ENCODE measurements at regions not wholly inside any gene's neighbourhood (a gene's known extent, or its start where the extent isn't known, plus 50 kb on each side); places are given as distances from the start of the nearest gene placed in this dataset.
A peak's percentile ranks its signal among the peaks of the same experiment; 100 is the strongest.

- Mint-ChIP-seq H3K27ac (no peak overlapping the region), H3K36me3 (peaks cover 0 to 3% of the 10 kb centered on the region in 2 donors), H3K4me3 (peak overlapping the region in 1 of 2 donors; percentile 59), H3K27me3 (ENCODE audit: low read depth in 3 of 3) (peaks cover 18 to 46% (median 28%) of the 10 kb centered on the region in 3 donors), H3K9me3 (peaks cover 0 to 6% (median 1%) of the 10 kb centered on the region in 7 donors), H3K4me1 (peaks cover 10% of the 10 kb centered on the region)
- WGBS (ENCODE audit: insufficient coverage) = 74% methylated on average over 6 of the region's 14 CpGs
- no peak for DNase-seq
- no peak for TF ChIP-seq CTCF (IDR thresholded peaks at IDR 0.05)
- Histone ChIP-seq H2AFZ (ENCODE audit: insufficient read depth, low read depth, low read length, poor library complexity, severe bottlenecking) (no peak overlapping the region), H3K36me3 (replicated peaks in 1 of 2; ENCODE audit: control insufficient read depth in 1 of 2, insufficient read depth in 2 of 2, low read length in 2 of 2) (no peaks in the 10 kb centered on the region), H3K4me2 (replicated peaks; ENCODE audit: extremely low read depth, low read length, poor library complexity, severe bottlenecking) (no peak overlapping the region), H4K20me1 (ENCODE audit: insufficient read depth, low read length) (no peaks in the 10 kb centered on the region), H3K9me3 (replicated peaks in 1 of 2; ENCODE audit: control insufficient read depth in 1 of 2, insufficient read depth in 1 of 2, low read length in 2 of 2) (no peaks in the 10 kb centered on the region), H3K27me3 (ENCODE audit: control insufficient read depth in 2 of 2, insufficient read depth in 2 of 2, low read length in 2 of 2) (peaks cover 2 to 37% of the 10 kb centered on the region in 2 donors), H3K4me1 (ENCODE audit: control insufficient read depth in 1 of 2, insufficient read depth in 2 of 2, low read length in 2 of 2) (peaks cover 8 to 9% of the 10 kb centered on the region in 2 donors), H3K27ac (ENCODE audit: low read depth in 1 of 2, low read length in 2 of 2) (no peak overlapping the region), H3K79me2 (ENCODE audit: insufficient read depth, low read length) (no peaks in the 10 kb centered on the region), H3K9ac (ENCODE audit: insufficient read depth, low read length, poor library complexity, severe bottlenecking) (no peak overlapping the region), H3K4me3 (replicated peaks in 1 of 3; ENCODE audit: low read depth in 2 of 3, low read length in 3 of 3) (no peak overlapping the region)
- intact Hi-C loops (cut with micrococcal nuclease) = loop anchor here (5.0 kb wide), 1 partner anchor 543 kb away; no protein-coding TSS in a partner anchor
These were observed 72.5 kb upstream of the KCNMA1 start for GRCh38 chr10:77710081-77710551.

GRCh38 chr10:77707570-77707969 is 70.0 kb upstream of the KCNMA1 start:
- no peak overlapping the region for H2AFZ ChIP-seq (ENCODE audit: insufficient read depth, low read depth, low read length, poor library complexity, severe bottlenecking)
- Mint-ChIP-seq H3K9me3 (peaks cover 0 to 6% (median 1%) of the 10 kb centered on the region in 7 donors), H3K27ac (no peak overlapping the region), H3K36me3 (peaks cover 0 to 3% of the 10 kb centered on the region in 2 donors), H3K27me3 (ENCODE audit: low read depth in 3 of 3) (peaks cover 14 to 33% (median 19%) of the 10 kb centered on the region in 3 donors), H3K4me3 (no peak overlapping the region), H3K4me1 (peaks cover 10% of the 10 kb centered on the region)
- H3K4me2 ChIP-seq (replicated peaks; ENCODE audit: extremely low read depth, low read length, poor library complexity, severe bottlenecking) = no peak overlapping the region
- intact Hi-C loops (cut with micrococcal nuclease) = no loop called here
- H3K9me3 ChIP-seq (replicated peaks in 1 of 2; ENCODE audit: control insufficient read depth in 1 of 2, insufficient read depth in 1 of 2, low read length in 2 of 2) = no peaks in the 10 kb centered on the region
- no peak for TF ChIP-seq CTCF (IDR thresholded peaks at IDR 0.05)
- H3K79me2 ChIP-seq (ENCODE audit: insufficient read depth, low read length) = no peaks in the 10 kb centered on the region
- H3K4me3 ChIP-seq (replicated peaks in 1 of 3; ENCODE audit: low read depth in 2 of 3, low read length in 3 of 3) = no peak overlapping the region
- H3K27me3 ChIP-seq (ENCODE audit: control insufficient read depth in 2 of 2, insufficient read depth in 2 of 2, low read length in 2 of 2) = peaks cover 2 to 24% of the 10 kb centered on the region in 2 donors
- DNase-seq = no peak
- no peaks in the 10 kb centered on the region for H4K20me1 ChIP-seq (ENCODE audit: insufficient read depth, low read length)
- WGBS (ENCODE audit: insufficient coverage) = no CpG with 5 or more reads among the region's 1 CpG
- H3K4me1 ChIP-seq (ENCODE audit: control insufficient read depth in 1 of 2, insufficient read depth in 2 of 2, low read length in 2 of 2) = peaks cover 8 to 9% of the 10 kb centered on the region in 2 donors
- no peak overlapping the region for H3K27ac ChIP-seq (ENCODE audit: low read depth in 1 of 2, low read length in 2 of 2)
- no peaks in the 10 kb centered on the region for H3K36me3 ChIP-seq (replicated peaks in 1 of 2; ENCODE audit: control insufficient read depth in 1 of 2, insufficient read depth in 2 of 2, low read length in 2 of 2)
- no peak overlapping the region for H3K9ac ChIP-seq (ENCODE audit: insufficient read depth, low read length, poor library complexity, severe bottlenecking)
